Activated T-cell treated with anti-CD3 and anti-CD28 coated beads, Interleukin-2, amount 50 U/mL, for 4 hours (primary cell): ENCODE measurements at regions not wholly inside any gene's neighbourhood (a gene's known extent, or its start where the extent isn't known, plus 50 kb on each side); places are given as distances from the start of the nearest gene placed in this dataset.

Experiments used
- ATAC-seq, 2 donors: fragments of 200-7000 bp; cut with Tn5 transposase; one replicate each; pipeline ENCODE4 v1.10.0; 2021
- DNase-seq: peaks from one replicate; pipeline ENCODE4 v3.0.0-alpha.2; 2020
- H3K27me3 Mint-ChIP-seq: one replicate; pipeline ENCODE4 v1.8.0; 2021; ENCODE audit warnings: low read depth, mixed read lengths
- H3K36me3 Mint-ChIP-seq: one replicate; pipeline ENCODE4 v1.8.0; 2022; ENCODE audit warnings: mixed read lengths; ENCODE audit not compliant: insufficient read depth
- H3K4me1 Mint-ChIP-seq: one replicate; pipeline ENCODE4 v1.8.0; 2021; ENCODE audit warnings: low read depth, mixed read lengths
- H3K4me3 Mint-ChIP-seq: one replicate; pipeline ENCODE4 v1.8.0; 2021; ENCODE audit warnings: mild to moderate bottlenecking, moderate library complexity, mixed read lengths
- H3K9me3 Mint-ChIP-seq: one replicate; pipeline ENCODE4 v1.8.0; 2021; ENCODE audit warnings: mixed read lengths

DNA sequence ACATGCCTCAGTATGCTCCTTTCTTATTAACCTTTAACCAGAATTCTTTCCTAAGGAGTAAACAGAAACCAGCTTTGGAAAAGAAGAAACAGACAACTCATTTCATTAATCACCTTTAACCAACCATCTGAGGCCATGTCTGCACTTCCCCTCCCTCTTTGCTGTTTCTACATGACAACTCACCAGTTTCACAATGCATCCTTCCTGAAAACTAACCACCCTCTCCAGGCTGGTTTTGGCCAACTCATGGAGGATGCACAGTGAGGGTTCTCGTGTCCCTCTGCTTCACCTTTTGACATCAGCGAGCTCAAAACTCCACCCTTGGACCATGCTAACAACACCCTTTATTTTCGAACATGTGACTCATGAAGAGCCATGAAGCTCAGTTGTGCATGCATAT lies 244.1 kb downstream of the ELAVL2 start:
- Mint-ChIP-seq H3K4me3 (no peak overlapping the region), H3K4me1 (no peaks in the 10 kb centered on the region), H3K27me3 (peaks cover 2% of the 10 kb centered on the region), H3K36me3 (no peaks in the 10 kb centered on the region), H3K9me3 (peaks cover 4% of the 10 kb centered on the region)
- ATAC-seq (no peak), DNase-seq (no peak)

GRCh38 chr9:23582836-23583235 lies 243.2 kb downstream of the ELAVL2 start:
- DNase-seq: no peak
- no peak overlapping the region for H3K4me3 Mint-ChIP-seq
- no peaks in the 10 kb centered on the region for H3K36me3 Mint-ChIP-seq
- peaks cover 4% of the 10 kb centered on the region for H3K9me3 Mint-ChIP-seq
- no peaks in the 10 kb centered on the region for H3K4me1 Mint-ChIP-seq
- H3K27me3 Mint-ChIP-seq: peaks cover 2% of the 10 kb centered on the region
- ATAC-seq: no peak

DNA sequence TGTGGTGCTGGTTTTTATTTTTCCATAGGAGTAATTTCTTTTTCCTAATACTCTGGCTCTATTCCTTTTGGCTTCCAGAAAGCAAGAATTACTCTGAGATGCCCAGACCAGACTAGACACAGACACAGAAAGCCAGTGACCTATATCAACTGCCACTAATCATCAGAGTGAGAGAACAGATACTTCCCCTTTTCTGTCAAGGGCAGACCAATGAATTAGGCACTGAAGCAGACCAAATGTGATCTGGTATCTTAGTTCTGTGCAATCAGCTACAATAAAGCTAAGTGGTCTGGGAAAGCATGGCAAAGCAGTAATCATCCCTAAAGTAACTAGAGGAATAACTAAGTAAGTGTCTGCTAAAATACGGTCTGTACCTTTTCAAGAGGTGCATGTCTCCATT lies 239.1 kb downstream of the ELAVL2 start:
- H3K9me3 Mint-ChIP-seq: peaks cover 4% of the 10 kb centered on the region
- H3K27me3 Mint-ChIP-seq: peaks cover 2% of the 10 kb centered on the region
- no peak for ATAC-seq
- H3K4me1 Mint-ChIP-seq: peaks cover 17% of the 10 kb centered on the region
- no peak overlapping the region for H3K4me3 Mint-ChIP-seq
- H3K36me3 Mint-ChIP-seq: no peaks in the 10 kb centered on the region
- no peak for DNase-seq

DNA sequence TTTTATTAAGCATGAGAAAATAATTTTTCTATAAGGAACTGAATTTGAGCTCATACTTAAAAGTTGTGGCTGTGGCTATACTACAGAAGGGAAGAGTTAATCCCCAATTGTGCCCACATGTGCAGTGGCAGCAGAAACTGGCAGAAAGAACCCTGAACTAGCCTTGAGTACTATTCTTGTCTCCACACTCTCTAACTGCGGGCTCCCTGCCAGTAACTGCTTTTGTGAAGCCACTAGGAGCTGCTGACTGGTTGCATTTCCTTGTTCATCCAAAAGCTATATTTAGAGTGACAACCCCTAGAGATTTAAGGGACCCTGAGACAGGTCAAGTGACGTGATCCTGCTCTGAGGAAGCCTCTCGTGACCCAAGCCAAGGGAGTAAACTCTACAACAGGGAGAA lies 238.6 kb downstream of the ELAVL2 start:
- Mint-ChIP-seq H3K4me3 (no peak overlapping the region), H3K36me3 (no peaks in the 10 kb centered on the region), H3K27me3 (no peaks in the 10 kb centered on the region), H3K9me3 (peaks cover 4% of the 10 kb centered on the region), H3K4me1 (peaks cover 17% of the 10 kb centered on the region)
- no peak for DNase-seq
- ATAC-seq: no peak

- DNase-seq (no peak), ATAC-seq (no peak)
- Mint-ChIP-seq H3K27me3 (no peaks in the 10 kb centered on the region), H3K4me1 (peaks cover 17% of the 10 kb centered on the region), H3K4me3 (no peak overlapping the region), H3K36me3 (no peaks in the 10 kb centered on the region), H3K9me3 (peaks cover 4% of the 10 kb centered on the region)
Measured at GRCh38 chr9:23587903-23588302, 238.1 kb downstream of the ELAVL2 start.

GRCh38 chr9:23590276-23591000 lies 235.6 kb downstream of the ELAVL2 start:
- Mint-ChIP-seq H3K36me3 (no peaks in the 10 kb centered on the region), H3K4me1 (peaks cover 17% of the 10 kb centered on the region), H3K9me3 (no peaks in the 10 kb centered on the region), H3K27me3 (no peaks in the 10 kb centered on the region), H3K4me3 (peak overlapping the region; percentile 56)
- ATAC-seq (no peak), DNase-seq (no peak)

- Mint-ChIP-seq H3K4me1 (peaks cover 17% of the 10 kb centered on the region), H3K36me3 (no peaks in the 10 kb centered on the region), H3K9me3 (no peaks in the 10 kb centered on the region), H3K4me3 (no peak overlapping the region), H3K27me3 (no peaks in the 10 kb centered on the region)
- ATAC-seq: no peak
- DNase-seq: no peak
Measured at GRCh38 chr9:23594421-23594820, 231.6 kb downstream of the ELAVL2 start.

- no peak overlapping the region for H3K4me3 Mint-ChIP-seq
- no peak for DNase-seq
- no peaks in the 10 kb centered on the region for H3K36me3 Mint-ChIP-seq
- no peaks in the 10 kb centered on the region for H3K27me3 Mint-ChIP-seq
- no peaks in the 10 kb centered on the region for H3K4me1 Mint-ChIP-seq
- no peaks in the 10 kb centered on the region for H3K9me3 Mint-ChIP-seq
- ATAC-seq: no peak
Measured at GRCh38 chr9:23596913-23597634, 229.0 kb downstream of the ELAVL2 start.

- no peak overlapping the region for H3K4me3 Mint-ChIP-seq
Measured at GRCh38 chr9:23598994-23599393, 227.0 kb downstream of the ELAVL2 start.

DNA sequence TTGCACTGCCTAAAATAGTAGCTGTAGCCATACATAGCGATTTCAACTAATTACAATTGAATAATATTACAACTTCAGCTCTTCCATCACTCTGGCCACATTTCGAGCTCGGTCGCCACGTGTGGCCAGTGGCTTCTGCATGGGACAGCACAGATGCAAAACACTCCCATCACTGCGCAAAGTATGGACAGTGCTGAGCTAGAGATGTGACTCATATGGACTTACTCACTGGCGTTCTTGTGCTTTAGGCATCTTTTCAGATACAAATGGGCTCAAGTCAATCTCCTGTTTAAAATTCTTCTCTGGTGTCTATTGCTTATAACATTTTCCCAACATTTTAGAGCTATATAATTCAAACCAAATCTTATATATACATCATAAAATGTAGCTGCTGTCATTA lies 222.7 kb downstream of the ELAVL2 start:
- DNase-seq: no peak
- H3K9me3 Mint-ChIP-seq: no peaks in the 10 kb centered on the region
- H3K4me3 Mint-ChIP-seq: no peak overlapping the region

More at GRCh38 chr9:23598994-23599393, 227.0 kb downstream of the ELAVL2 start:
- no peaks in the 10 kb centered on the region for H3K27me3 Mint-ChIP-seq
- ATAC-seq: no peak
- H3K36me3 Mint-ChIP-seq: no peaks in the 10 kb centered on the region
- no peaks in the 10 kb centered on the region for H3K4me1 Mint-ChIP-seq
- DNase-seq: no peak
- H3K9me3 Mint-ChIP-seq: no peaks in the 10 kb centered on the region

GRCh38 chr9:23606107-23606506 lies 219.9 kb downstream of the ELAVL2 start:
- H3K36me3 Mint-ChIP-seq: no peaks in the 10 kb centered on the region
- no peak for ATAC-seq

More for the DNA sequence above, 222.7 kb downstream of the ELAVL2 start:
- no peak for ATAC-seq
- Mint-ChIP-seq H3K27me3 (no peaks in the 10 kb centered on the region), H3K36me3 (no peaks in the 10 kb centered on the region), H3K4me1 (no peaks in the 10 kb centered on the region)

GRCh38 chr9:23608456-23608855 lies 217.6 kb downstream of the ELAVL2 start:
- ATAC-seq: no peak
- no peaks in the 10 kb centered on the region for H3K4me1 Mint-ChIP-seq
- H3K27me3 Mint-ChIP-seq: no peaks in the 10 kb centered on the region
- no peaks in the 10 kb centered on the region for H3K9me3 Mint-ChIP-seq
- H3K36me3 Mint-ChIP-seq: no peaks in the 10 kb centered on the region
- H3K4me3 Mint-ChIP-seq: no peak overlapping the region
- no peak for DNase-seq

More at GRCh38 chr9:23606107-23606506, 219.9 kb downstream of the ELAVL2 start:
- H3K4me3 Mint-ChIP-seq: no peak overlapping the region
- no peaks in the 10 kb centered on the region for H3K9me3 Mint-ChIP-seq
- H3K27me3 Mint-ChIP-seq: no peaks in the 10 kb centered on the region
- DNase-seq: no peak
- no peaks in the 10 kb centered on the region for H3K4me1 Mint-ChIP-seq

DNA sequence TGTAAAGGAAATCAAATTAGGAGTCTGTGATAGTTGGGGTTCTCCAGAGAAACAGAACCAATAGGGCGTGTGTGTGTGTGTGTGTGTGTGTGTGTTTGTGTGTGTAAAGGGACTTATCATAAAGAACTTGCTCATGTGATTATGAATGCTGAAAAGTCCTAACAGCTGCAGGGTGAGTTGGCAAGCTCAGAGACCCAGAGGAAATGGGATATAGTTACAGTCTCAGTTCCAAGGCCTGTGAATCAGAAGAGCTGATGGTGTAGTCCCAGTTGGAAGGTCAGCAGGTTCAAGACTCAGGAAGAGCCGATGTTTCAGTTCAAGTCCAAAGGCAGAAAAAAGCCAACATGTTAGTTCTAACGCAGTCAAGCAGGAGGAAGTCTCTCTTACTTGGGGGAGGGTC lies 214.2 kb downstream of the ELAVL2 start:
- DNase-seq: no peak
- Mint-ChIP-seq H3K4me1 (no peaks in the 10 kb centered on the region), H3K36me3 (no peaks in the 10 kb centered on the region), H3K9me3 (no peaks in the 10 kb centered on the region), H3K27me3 (no peaks in the 10 kb centered on the region), H3K4me3 (no peak overlapping the region)
- no peak for ATAC-seq

DNA sequence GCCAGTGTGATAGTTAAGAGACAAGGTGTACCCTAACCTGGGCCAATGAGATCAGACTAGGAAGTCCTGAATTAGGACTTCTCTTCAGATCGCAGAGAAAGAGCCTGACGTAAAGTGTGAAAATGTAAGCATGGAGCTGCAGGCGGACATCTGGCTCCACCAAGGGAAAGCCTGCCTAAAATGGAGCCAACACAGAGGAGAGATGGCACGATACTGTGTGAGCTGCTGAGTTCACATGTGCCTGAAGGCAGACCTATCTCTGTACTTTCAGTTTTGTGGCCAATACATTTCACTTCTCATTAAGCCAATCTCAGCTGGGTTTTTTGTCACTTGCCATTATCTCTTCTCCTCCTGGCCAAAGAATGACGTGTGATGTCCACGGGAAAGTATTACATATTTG lies 210.5 kb downstream of the ELAVL2 start:
- Mint-ChIP-seq H3K36me3 (no peaks in the 10 kb centered on the region), H3K4me3 (no peak overlapping the region), H3K27me3 (no peaks in the 10 kb centered on the region), H3K4me1 (no peaks in the 10 kb centered on the region), H3K9me3 (no peaks in the 10 kb centered on the region)
- DNase-seq: no peak
- no peak for ATAC-seq

DNA sequence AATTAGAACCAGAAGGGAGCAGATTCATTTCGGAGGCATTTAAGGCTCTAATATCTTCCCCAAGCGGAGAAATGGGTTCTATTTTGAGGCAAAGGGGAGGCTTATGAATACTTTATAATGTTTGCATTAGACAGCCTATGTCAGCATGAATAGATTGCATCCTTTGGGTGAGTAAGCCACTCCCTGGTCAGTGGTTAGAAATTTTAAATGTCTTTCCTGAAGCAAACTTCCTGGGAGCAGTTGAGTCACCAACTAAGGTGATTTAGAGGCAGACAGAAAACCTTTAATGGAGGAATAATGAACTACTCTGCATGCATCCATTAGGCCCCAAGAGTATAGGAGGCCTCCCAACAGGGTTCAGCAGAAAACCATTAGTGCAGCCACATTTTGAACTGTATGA lies 204.9 kb downstream of the ELAVL2 start:
- Mint-ChIP-seq H3K4me1 (no peaks in the 10 kb centered on the region), H3K9me3 (peaks cover 5% of the 10 kb centered on the region), H3K4me3 (no peak overlapping the region), H3K27me3 (no peaks in the 10 kb centered on the region), H3K36me3 (no peaks in the 10 kb centered on the region)
- no peak for ATAC-seq
- DNase-seq: no peak
